Common myeloid progenitor, CD34-positive (primary cell): ENCODE measurements at regions not wholly inside any gene's neighbourhood (a gene's known extent, or its start where the extent isn't known, plus 50 kb on each side); places are given as distances from the start of the nearest gene placed in this dataset.
A peak's percentile ranks its signal among the peaks of the same experiment; 100 is the strongest.
"Not testable (repeated sequence)": the region's sequence is repeated elsewhere in the genome, so short reads cannot be mapped to it uniquely, and the experiment has no call there.

ENCODE experiments used
- CTCF ChIA-PET: fragments of 350-600 bp; sonication (Branson Sonifier 250); formaldehyde crosslinking; loops from one replicate; lab custom pipeline; 2021; ENCODE audit warnings: antibody characterized with exemption; lab: Charles Lee
- POLR2A ChIA-PET: fragments of 350-600 bp; sonication (Branson Sonifier 250); formaldehyde crosslinking; loops from one replicate; lab custom pipeline; 2021; ENCODE audit warnings: antibody characterized with exemption; lab: Charles Lee
- DNase-seq, 3 donors: peaks; one replicate each; pipeline versions ENCODE4 v3.0.0 to v3.0.0-alpha.2; 2013
- H3K27ac ChIP-seq, 2 experiments: 1 replicate in 1 of 2; 2 replicates in 1 of 2; pipeline ENCODE4 v1.7.0; 2013; ENCODE audit warnings: inconsistent platforms in 2 of 2, low read length in 2 of 2, mild to moderate bottlenecking in 2 of 2, low read depth in 1 of 2, moderate library complexity in 1 of 2; ENCODE audit not compliant: severe bottlenecking in 2 of 2, insufficient read depth in 1 of 2, poor library complexity in 1 of 2
- H3K27me3 ChIP-seq, 5 experiments: replicated peaks in 2 of 5; 1 replicate in 3 of 5; 2 replicates in 2 of 5; pipeline versions ENCODE4 v1.6.1 to v1.7.0; 2013; ENCODE audit warnings: low read length in 4 of 5, mild to moderate bottlenecking in 2 of 5, moderate library complexity in 2 of 5, inconsistent platforms in 1 of 5; ENCODE audit not compliant: insufficient read depth in 5 of 5, control insufficient read depth in 4 of 5
- H3K36me3 ChIP-seq, 4 experiments: 1 replicate in 2 of 4; 2 replicates in 2 of 4; pipeline versions ENCODE4 v1.6.1 to v1.7.0; 2013; ENCODE audit warnings: low read length in 3 of 4, control low read depth in 1 of 4, mild to moderate bottlenecking in 1 of 4; ENCODE audit not compliant: control insufficient read depth in 4 of 4, insufficient read depth in 4 of 4
- H3K4me1 ChIP-seq, 4 experiments: 1 replicate in 3 of 4; 2 replicates in 1 of 4; pipeline versions ENCODE4 v1.6.1 to v1.7.1; 2013; ENCODE audit warnings: low read length in 3 of 4, mild to moderate bottlenecking in 3 of 4, control low read depth in 1 of 4, inconsistent platforms in 1 of 4, moderate library complexity in 1 of 4; ENCODE audit not compliant: control insufficient read depth in 4 of 4, insufficient read depth in 4 of 4; ENCODE audit errors: control extremely low read depth in 1 of 4
- H3K4me3 ChIP-seq, 7 experiments: 1 replicate in 4 of 7; 2 replicates in 3 of 7; pipeline versions ENCODE4 v1.5.1 to v1.7.0; 2013; ENCODE audit warnings: mild to moderate bottlenecking in 7 of 7, low read length in 6 of 7, moderate library complexity in 6 of 7, inconsistent platforms in 2 of 7, low read depth in 2 of 7, control low read depth in 1 of 7; ENCODE audit not compliant: insufficient read depth in 4 of 7, control insufficient read depth in 1 of 7; ENCODE audit errors: extremely low read depth in 1 of 7
- H3K9me3 ChIP-seq, 5 experiments: 1 replicate in 4 of 5; 2 replicates in 1 of 5; pipeline versions ENCODE4 v1.6.1 to v1.7.1; 2013; ENCODE audit warnings: low read length in 4 of 5, mild to moderate bottlenecking in 2 of 5, inconsistent platforms in 1 of 5, low read depth in 1 of 5, moderate library complexity in 1 of 5; ENCODE audit not compliant: control insufficient read depth in 4 of 5, insufficient read depth in 2 of 5; ENCODE audit errors: control extremely low read depth in 1 of 5
- WGBS: methylation state at CpG from one replicate; pipeline ENCODE4 v1.1.5; 2013; ENCODE audit not compliant: insufficient coverage; 5-methylcytosine and 5-hydroxymethylcytosine counted together

DNA sequence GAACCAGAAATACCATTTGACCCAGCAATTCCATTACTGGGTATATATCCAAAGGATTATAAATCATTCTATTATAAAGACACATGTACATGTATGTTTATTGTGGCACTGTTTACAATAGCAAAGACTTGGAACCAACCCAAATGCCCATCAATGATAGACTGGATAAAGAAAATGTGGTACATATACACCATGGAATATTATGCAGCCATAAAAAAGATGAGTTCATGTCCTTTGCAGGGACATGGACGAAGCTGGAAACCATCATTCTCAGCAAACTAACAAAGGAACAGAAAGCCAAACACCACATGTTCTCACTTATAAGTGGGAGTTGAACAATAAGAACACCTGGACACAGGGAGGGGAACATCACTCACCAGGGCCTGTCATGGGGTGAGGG lies 183.1 kb upstream of the AGTR2 start:
- H3K4me1 ChIP-seq, H3K27ac ChIP-seq, CTCF ChIA-PET, DNase-seq, POLR2A ChIA-PET, H3K4me3 ChIP-seq, H3K9me3 ChIP-seq, H3K36me3 ChIP-seq: not testable (repeated sequence)
- peaks cover 0 to 10% (median 0%) of the 10 kb centered on the region in 5 experiments for H3K27me3 ChIP-seq
- no CpG with 5 or more reads among the region's 1 CpG for WGBS

DNA sequence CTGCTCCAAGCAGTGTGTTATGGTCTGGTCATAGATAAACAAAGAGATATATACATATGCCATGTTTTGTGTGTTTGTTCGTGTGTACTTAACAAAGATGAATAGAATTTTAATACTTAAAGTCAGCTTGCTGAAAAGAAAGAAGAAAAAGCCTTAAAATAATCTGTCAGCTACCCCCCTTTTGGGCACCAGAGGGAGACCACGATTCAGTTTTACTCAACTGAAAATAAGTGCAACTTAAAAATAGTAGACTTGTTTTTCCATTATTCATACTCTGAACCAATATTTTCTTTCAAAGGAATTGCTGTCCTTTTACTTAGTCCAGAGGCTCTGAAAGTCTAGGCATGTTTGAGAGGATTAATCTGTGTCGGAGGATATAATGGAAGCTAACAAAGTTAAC lies 181.7 kb upstream of the AGTR2 start:
- peak in 2 of 3 donors; percentile 7 to 8 for DNase-seq
- 13% methylated on average over 1 of the region's 3 CpGs for WGBS
- Histone ChIP-seq H3K27me3 (peaks cover 0 to 15% (median 0%) of the 10 kb centered on the region in 5 experiments), H3K27ac (no peak overlapping the region), H3K9me3 (peaks cover 0 to 2% (median 0%) of the 10 kb centered on the region in 5 experiments), H3K4me1 (no peaks in the 10 kb centered on the region), H3K4me3 (no peak overlapping the region), H3K36me3 (no peaks in the 10 kb centered on the region)
- CTCF ChIA-PET = interaction anchor here (1.1 to 1.6 kb wide), 2 partner anchors 9 to 177 kb away, joined by 3 to 4 read pairs; no protein-coding TSS in a partner anchor
- POLR2A ChIA-PET = no interaction called here

DNA sequence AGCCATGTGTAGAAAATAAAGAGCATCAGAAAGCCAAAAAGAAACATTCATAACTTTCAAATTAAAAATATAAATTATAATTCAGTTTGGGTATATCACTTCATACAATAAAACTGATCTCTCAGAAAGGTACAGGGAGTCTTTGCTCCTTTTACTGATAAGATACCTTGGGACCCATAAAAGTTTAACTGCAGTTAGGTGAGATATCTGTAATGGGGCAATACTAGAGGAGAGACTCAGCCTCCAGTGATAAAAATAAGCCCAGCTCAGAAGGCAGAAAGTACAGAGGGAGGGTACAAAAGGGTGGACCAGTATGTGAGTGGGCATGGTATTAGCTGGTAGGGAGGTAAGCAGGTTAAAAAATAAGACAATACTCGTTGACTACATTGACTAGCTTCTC lies 180.9 kb upstream of the AGTR2 start:
- ChIA-PET CTCF (no interaction called here), POLR2A (no interaction called here)
- no peak for DNase-seq
- H3K36me3 ChIP-seq = no peaks in the 10 kb centered on the region
- peaks cover 0 to 23% (median 0%) of the 10 kb centered on the region in 5 experiments for H3K27me3 ChIP-seq
- no CpG with 5 or more reads among the region's 1 CpG for WGBS
- H3K4me3 ChIP-seq = no peak overlapping the region
- no peak overlapping the region for H3K27ac ChIP-seq
- H3K9me3 ChIP-seq = peaks cover 0 to 2% (median 0%) of the 10 kb centered on the region in 5 experiments
- H3K4me1 ChIP-seq = no peaks in the 10 kb centered on the region

DNA sequence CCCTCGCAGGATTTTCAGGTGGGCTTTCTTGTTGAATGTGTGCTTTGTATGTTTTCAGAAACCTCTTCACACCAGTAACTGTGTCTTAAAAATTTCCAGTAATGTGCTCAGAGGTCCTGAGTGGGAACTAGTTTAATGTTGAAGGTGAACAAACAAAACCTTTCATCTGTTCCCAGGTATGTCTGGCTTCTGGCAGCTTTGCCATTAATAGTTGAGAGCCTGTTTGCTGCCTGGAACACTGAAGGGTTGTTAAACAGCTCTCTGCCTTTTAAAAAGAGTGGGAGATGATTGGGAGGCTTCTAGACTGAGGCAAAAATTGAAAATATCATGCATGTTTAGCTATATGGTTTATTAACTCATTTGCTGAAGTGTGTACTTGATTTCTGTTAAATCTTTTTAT lies 161.2 kb upstream of the AGTR2 start:
- CTCF ChIA-PET = no interaction called here
- Histone ChIP-seq H3K9me3 (peaks cover 0 to 3% (median 0%) of the 10 kb centered on the region in 5 experiments), H3K4me1 (peaks cover 0 to 10% (median 4%) of the 10 kb centered on the region in 4 experiments), H3K36me3 (no peaks in the 10 kb centered on the region), H3K27ac (no peak overlapping the region), H3K27me3 (peaks cover 0 to 21% (median 0%) of the 10 kb centered on the region in 5 experiments), H3K4me3 (no peak overlapping the region)
- POLR2A ChIA-PET = no interaction called here
- WGBS = no CpG with 5 or more reads among the region's 1 CpG
- no peak for DNase-seq

DNA sequence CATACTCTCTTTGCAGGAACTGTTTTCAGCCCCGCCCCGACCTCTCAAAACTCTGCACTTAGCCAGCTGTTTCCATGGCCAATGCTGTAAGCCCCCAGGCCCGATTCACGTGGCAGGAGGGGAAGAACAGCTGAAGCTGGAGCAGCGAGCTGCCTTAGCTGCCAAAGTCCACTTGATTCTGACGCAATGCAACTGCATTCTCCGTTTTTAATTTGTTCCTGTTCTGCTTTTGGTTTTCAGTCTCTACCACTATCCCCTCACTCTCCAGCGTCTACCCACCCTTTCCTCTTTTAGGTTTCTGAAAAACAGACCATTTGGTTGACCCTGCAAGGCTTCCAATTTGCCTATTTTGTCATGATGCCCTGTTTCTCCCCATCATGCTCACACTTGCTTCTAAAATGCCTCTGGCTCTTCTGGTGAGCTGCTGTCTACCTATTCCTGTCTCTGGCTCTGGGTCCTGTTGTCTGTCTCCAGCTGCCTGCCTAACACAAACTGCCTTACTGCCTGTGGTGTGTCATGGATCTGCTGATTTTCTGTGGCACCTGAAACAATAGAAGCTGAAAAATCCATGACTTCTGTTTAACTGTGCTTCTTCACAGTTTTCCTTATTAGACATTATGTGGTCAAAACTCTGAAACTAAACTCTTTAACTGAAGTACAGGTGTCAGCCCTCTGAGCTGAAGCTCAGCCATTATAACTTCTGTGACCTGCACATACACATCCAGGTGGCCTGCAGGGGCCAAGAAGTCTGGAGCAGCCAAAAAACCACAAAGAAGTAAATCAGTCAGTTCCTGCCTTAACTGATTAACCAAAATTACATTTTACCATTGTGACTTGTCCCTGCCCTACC lies 160.5 kb upstream of the AGTR2 start:
- Histone ChIP-seq H3K4me3 (peak overlapping the region in 2 of 7 experiments; percentile 38 to 52), H3K27ac (no peak overlapping the region), H3K4me1 (peaks cover 0 to 10% (median 4%) of the 10 kb centered on the region in 4 experiments), H3K27me3 (peaks cover 0 to 15% (median 0%) of the 10 kb centered on the region in 5 experiments), H3K9me3 (peaks cover 0 to 3% (median 0%) of the 10 kb centered on the region in 5 experiments), H3K36me3 (no peaks in the 10 kb centered on the region)
- DNase-seq = peak; percentile 11 to 71 (median 38)
- WGBS = 9% methylated on average over 8 of the region's 8 CpGs
- ChIA-PET POLR2A (no interaction called here), CTCF (no interaction called here)

DNA sequence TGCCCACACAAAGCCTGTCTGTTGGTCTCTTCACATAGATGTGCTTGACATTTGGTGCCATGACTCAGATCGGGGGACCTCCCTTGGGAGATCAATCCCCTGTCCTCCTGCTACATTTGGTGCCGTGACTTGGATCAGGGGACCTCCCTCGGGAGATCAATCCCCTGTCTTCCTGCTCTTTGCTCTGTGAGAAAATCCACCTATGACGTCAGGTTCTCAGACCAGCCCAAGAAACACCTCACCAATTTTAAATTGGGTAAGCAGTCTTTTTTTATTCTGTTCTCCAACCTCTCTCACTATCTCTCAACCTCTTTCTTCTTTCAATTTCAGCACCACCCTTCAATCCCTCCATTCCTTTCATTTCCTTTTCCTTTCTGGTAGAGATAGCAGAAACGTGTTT lies 159.6 kb upstream of the AGTR2 start:
- ChIA-PET CTCF (no interaction called here), POLR2A (no interaction called here)
- DNase-seq = no peak
- H3K27me3 ChIP-seq = peaks cover 0 to 13% (median 0%) of the 10 kb centered on the region in 5 experiments
- peaks cover 0 to 10% (median 4%) of the 10 kb centered on the region in 4 experiments for H3K4me1 ChIP-seq
- H3K9me3 ChIP-seq = peaks cover 0 to 3% (median 0%) of the 10 kb centered on the region in 5 experiments
- H3K4me3 ChIP-seq = no peak overlapping the region
- 90% methylated on average over 5 of the region's 5 CpGs for WGBS
- no peak overlapping the region for H3K27ac ChIP-seq
- no peaks in the 10 kb centered on the region for H3K36me3 ChIP-seq

DNA sequence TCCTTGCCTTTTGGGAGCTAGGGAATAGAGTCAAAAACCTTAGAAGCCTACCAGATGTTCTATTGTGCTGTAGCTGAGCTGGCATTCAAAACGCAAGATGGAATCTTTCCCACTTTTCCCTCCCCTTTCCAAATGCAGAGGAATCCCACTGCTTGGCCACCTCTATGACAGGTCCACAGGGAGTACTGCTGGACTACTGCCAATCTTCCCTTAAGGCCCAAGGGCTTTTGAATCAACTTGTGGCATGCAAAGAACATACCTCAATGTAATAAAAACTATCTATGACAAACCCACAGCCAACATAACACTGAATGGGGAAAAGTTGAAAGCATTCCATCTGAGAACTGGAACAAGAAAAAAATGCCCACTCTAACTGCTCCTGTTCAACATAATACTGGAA lies 139.2 kb upstream of the AGTR2 start:
- DNase-seq = no peak
- H3K4me1 ChIP-seq = no peaks in the 10 kb centered on the region
- peaks cover 0 to 8% (median 0%) of the 10 kb centered on the region in 5 experiments for H3K9me3 ChIP-seq
- 80% methylated on average over 1 of the region's 1 CpG for WGBS
- no peak overlapping the region for H3K4me3 ChIP-seq
- CTCF ChIA-PET = no interaction called here
- no peak overlapping the region for H3K27ac ChIP-seq
- POLR2A ChIA-PET = no interaction called here
- H3K36me3 ChIP-seq = no peaks in the 10 kb centered on the region
- H3K27me3 ChIP-seq = no peaks in the 10 kb centered on the region
